IPS-18c (cell line): ENCODE measurements at regions not wholly inside any gene's neighbourhood (a gene's known extent, or its start where the extent isn't known, plus 50 kb on each side); places are given as distances from the start of the nearest gene placed in this dataset.
"Not testable (repeated sequence)": the region's sequence is repeated elsewhere in the genome, so short reads cannot be mapped to it uniquely, and the experiment has no call there.

Source experiments
- H3K4me3 ChIP-seq: 2 replicates; pipeline ENCODE4 v1.7.0; 2013; ENCODE audit warnings: low read depth, mild to moderate bottlenecking, low read length, moderate library complexity; ENCODE audit not compliant: insufficient read depth
- H3K9me3 ChIP-seq: one replicate; pipeline ENCODE4 v1.6.1; 2013; ENCODE audit warnings: mild to moderate bottlenecking, low read length, moderate library complexity; ENCODE audit not compliant: control insufficient read depth, insufficient read depth

- not testable (repeated sequence) for H3K9me3 ChIP-seq, H3K4me3 ChIP-seq
These were observed 194.7 kb downstream of the RFPL4B start for GRCh38 chr6:112541847-112542246.

DNA sequence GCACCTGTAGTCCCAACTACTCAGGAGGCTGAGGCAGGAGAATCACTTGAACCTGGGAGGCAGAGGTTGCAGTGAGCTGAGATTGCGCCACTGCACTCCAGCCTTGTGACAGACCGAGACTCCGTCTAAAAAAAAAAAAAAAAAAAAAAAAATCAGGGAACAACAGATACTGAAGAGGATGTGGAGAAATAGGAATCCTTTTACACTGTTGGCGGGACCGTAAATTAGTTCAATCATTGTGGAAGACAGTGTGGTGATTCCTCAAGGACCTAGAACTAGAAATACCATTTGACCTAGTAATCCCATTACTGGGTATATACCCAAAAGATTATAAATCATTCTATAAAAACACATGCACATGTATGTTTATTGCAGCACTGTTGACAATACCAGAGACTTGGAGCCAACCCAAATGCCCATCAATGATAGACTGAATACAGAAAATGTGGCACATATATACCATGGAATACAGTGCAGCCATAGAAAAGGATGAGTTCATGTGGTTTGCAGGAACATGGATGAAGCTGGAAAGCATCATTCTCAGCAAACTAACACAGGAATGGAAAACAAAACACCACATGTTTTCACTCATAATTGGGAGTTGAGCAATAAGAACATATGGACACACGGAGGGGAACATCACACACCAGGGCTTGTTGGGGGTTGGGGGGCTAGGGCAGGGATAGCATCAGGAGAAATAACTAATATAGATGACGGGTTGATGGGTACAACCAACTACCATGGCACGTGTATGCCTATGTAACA lies 200.4 kb downstream of the RFPL4B start:
- not testable (repeated sequence) for H3K4me3 ChIP-seq, H3K9me3 ChIP-seq

GRCh38 chr6:112549749-112550148 lies 202.6 kb downstream of the RFPL4B start:
- H3K4me3 ChIP-seq, result no peak overlapping the region
- no peaks in the 10 kb centered on the region for H3K9me3 ChIP-seq

DNA sequence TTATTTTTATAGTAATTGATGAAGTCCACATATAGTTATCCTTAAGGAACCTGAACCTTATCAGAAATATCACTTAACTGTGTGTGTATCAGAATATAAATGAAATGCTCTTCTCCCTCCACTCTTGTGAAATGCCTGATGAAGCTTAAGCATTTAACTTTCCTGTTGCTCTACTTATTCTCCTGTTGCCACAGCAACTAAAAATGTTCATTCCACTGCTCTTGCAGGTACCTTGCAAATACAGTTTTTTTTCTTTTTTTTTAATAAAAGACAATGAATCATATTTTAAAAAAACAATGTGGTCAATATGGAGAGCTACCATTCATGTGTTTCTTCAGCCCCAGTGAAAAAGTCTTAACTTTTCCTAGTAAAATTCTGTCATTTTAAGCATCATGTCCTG lies 210.3 kb downstream of the RFPL4B start:
- H3K4me3 ChIP-seq, result no peak overlapping the region
- H3K9me3 ChIP-seq, result no peaks in the 10 kb centered on the region

DNA sequence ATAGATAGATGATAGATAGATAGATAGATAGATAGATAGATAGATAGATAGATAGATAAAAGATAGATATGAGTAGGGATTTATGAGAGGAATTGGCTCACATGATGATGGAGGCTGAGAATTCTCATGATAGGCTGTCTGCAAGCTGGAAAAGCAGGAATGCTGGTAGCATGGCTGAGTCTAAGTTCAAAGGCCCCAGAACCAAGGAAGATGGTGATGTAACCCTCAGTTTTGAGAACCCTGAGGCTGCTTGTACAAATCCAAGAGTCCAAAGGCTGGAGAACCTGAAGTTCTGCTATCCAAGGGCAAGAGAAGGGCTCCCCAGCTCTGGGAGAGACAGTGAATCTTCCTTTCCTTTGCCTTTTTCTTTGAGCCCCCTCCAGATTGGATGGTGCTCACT lies 210.8 kb downstream of the RFPL4B start:
- H3K4me3 ChIP-seq, result no peak overlapping the region
- H3K9me3 ChIP-seq, result no peaks in the 10 kb centered on the region

GRCh38 chr6:112560651-112561050 lies 213.5 kb downstream of the RFPL4B start:
- no peak overlapping the region for H3K4me3 ChIP-seq
- no peaks in the 10 kb centered on the region for H3K9me3 ChIP-seq

- Histone ChIP-seq H3K4me3 (no peak overlapping the region), H3K9me3 (no peaks in the 10 kb centered on the region)
These were observed 215.4 kb downstream of the RFPL4B start for GRCh38 chr6:112562301-112563231.

DNA sequence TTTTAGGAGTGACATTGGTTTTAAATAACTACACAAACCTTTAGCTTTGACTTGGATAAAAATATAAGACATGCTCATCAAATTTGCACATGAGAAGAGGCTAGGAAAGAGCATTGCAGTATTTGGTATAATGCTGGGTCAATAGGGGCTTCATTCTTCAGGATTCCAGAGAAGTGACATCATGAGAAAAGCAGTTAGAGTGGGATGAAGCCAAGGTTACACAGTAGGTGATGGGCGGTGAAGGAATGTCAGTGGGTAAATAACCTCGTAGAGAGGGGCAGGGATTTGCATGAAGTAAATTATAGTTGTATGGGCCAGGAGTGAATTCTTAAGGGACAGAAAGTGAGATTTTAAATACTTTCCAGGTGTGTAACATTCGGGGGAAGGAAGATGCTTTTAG lies 216.2 kb downstream of the RFPL4B start:
- Histone ChIP-seq H3K9me3 (no peaks in the 10 kb centered on the region), H3K4me3 (no peak overlapping the region)

GRCh38 chr6:112568066-112568465 lies 220.9 kb downstream of the RFPL4B start:
- no peak overlapping the region for H3K4me3 ChIP-seq

DNA sequence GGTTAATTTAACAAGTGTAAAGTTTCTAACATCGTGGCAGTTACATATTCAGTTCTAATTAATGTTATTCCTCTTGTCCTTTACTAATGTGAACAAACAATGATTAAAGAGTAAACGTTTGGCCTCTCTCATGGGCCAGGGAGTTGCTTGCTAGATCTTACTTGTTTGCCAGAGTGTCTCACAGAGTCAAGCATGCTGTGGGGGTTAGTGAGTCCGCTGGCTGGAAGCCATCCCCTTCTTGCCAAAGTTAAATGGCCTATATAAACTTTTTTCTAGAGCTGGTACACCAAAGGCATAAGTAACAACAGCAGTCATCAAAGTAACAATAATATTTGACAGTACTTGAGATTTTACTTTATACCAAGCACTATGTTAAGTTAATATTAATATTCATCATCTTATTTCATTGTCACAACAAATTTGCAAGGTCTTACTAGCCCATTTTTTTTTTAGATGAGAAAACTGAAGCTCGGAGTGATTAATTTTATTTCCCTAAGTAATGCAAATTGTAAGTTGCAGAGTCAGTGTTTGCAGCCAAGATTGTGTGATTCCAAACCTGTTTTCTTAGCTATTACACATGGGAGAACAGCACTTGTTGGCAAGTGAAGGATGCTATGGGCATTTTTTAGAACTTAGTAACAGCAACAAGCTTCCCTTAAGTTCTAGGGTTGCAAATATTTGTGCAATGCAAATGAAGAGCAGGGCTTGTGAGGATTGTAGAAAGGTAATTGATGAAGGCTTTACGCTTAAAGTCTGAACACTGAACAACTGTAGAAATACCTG lies 224.5 kb downstream of the RFPL4B start:
- Histone ChIP-seq H3K4me3 (no peak overlapping the region), H3K9me3 (no peaks in the 10 kb centered on the region)

More at GRCh38 chr6:112568066-112568465, 220.9 kb downstream of the RFPL4B start:
- no peaks in the 10 kb centered on the region for H3K9me3 ChIP-seq

DNA sequence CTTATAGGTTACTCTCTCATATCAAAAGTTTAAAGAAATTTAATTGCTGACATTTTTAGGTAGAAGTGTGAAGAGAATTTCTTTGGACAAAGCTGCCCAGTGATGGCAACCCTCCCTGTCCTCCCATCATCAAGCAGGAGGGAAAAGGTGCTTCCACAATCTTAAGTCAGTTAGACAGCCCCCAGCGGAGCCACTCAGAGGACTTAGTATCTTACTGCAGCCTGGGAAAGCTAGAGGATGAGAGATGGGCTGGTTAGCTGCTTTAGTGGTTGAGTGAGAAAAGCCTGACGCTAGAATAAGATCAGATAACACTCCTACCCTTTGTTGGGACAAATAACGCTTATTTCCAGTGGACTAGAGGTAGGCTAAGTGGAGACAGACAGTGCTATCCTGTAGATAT lies 227.1 kb downstream of the RFPL4B start:
- no peak overlapping the region for H3K4me3 ChIP-seq
- no peaks in the 10 kb centered on the region for H3K9me3 ChIP-seq

- no peak overlapping the region for H3K4me3 ChIP-seq
- no peaks in the 10 kb centered on the region for H3K9me3 ChIP-seq
These were observed 228.2 kb downstream of the RFPL4B start for GRCh38 chr6:112575309-112575834.

- H3K4me3 ChIP-seq, result no peak overlapping the region
- no peaks in the 10 kb centered on the region for H3K9me3 ChIP-seq
These were observed 229.3 kb downstream of the RFPL4B start for GRCh38 chr6:112576423-112576822.

GRCh38 chr6:112579601-112580000 lies 232.5 kb downstream of the RFPL4B start:
- Histone ChIP-seq H3K9me3 (no peaks in the 10 kb centered on the region), H3K4me3 (no peak overlapping the region)

- no peak overlapping the region for H3K4me3 ChIP-seq
- H3K9me3 ChIP-seq, result no peaks in the 10 kb centered on the region
These were observed 233.9 kb downstream of the RFPL4B start for GRCh38 chr6:112581015-112581414.

GRCh38 chr6:112590326-112590725 lies 243.2 kb downstream of the RFPL4B start:
- Histone ChIP-seq H3K9me3 (no peaks in the 10 kb centered on the region), H3K4me3 (no peak overlapping the region)

- Histone ChIP-seq H3K9me3 (no peaks in the 10 kb centered on the region), H3K4me3 (no peak overlapping the region)
These were observed 244.2 kb downstream of the RFPL4B start for GRCh38 chr6:112591329-112591728.
